Glutamatergic neuron (in vitro differentiated cells): ENCODE measurements at regions not wholly inside any gene's neighbourhood (a gene's known extent, or its start where the extent isn't known, plus 50 kb on each side); places are given as distances from the start of the nearest gene placed in this dataset.

Source experiments
- DNase-seq: peaks from one replicate; pipeline ENCODE4 v3.0.0; 2022
- H3K27ac Mint-ChIP-seq: one replicate; pipeline ENCODE4 v1.8.0; 2020; ENCODE audit warnings: mild to moderate bottlenecking, mixed read lengths, inconsistent platforms; ENCODE audit not compliant: unreplicated experiment
- H3K27me3 Mint-ChIP-seq: one replicate; pipeline ENCODE4 v1.8.0; 2020; ENCODE audit warnings: mild to moderate bottlenecking, moderate library complexity, mixed read lengths, inconsistent platforms; ENCODE audit not compliant: unreplicated experiment
- H3K36me3 Mint-ChIP-seq: one replicate; pipeline ENCODE4 v1.8.0; 2020; ENCODE audit warnings: mild to moderate bottlenecking, mixed read lengths, inconsistent platforms; ENCODE audit not compliant: unreplicated experiment
- H3K4me1 Mint-ChIP-seq: one replicate; pipeline ENCODE4 v1.8.0; 2020; ENCODE audit warnings: mild to moderate bottlenecking, low read depth, mixed read lengths, inconsistent platforms; ENCODE audit not compliant: unreplicated experiment
- H3K4me3 Mint-ChIP-seq: one replicate; pipeline ENCODE4 v1.8.0; 2020; ENCODE audit warnings: mild to moderate bottlenecking, mixed read lengths, inconsistent platforms; ENCODE audit not compliant: unreplicated experiment
- H3K9me3 Mint-ChIP-seq: one replicate; pipeline ENCODE4 v1.8.0; 2020; ENCODE audit warnings: mild to moderate bottlenecking, moderate library complexity, mixed read lengths, inconsistent platforms; ENCODE audit not compliant: unreplicated experiment
- CTCF ChIP-seq: fragments of 200-600 bp; sonication (generic); IDR thresholded peaks from one replicate; pipeline ENCODE4 v1.5.0; 2021; ENCODE audit not compliant: partially characterized antibody, unreplicated experiment

GRCh38 chr18:77804382-77804781, 554.7 kb downstream of the GALR1 start:
- DNase-seq: no peak
- Mint-ChIP-seq H3K9me3 (peaks cover 2% of the 10 kb centered on the region), H3K36me3 (no peaks in the 10 kb centered on the region), H3K27ac (no peak overlapping the region), H3K4me3 (no peak overlapping the region), H3K4me1 (no peaks in the 10 kb centered on the region), H3K27me3 (no peaks in the 10 kb centered on the region)
- TF ChIP-seq CTCF: no peak

- H3K4me3 Mint-ChIP-seq: no peak overlapping the region
- peaks cover 2% of the 10 kb centered on the region for H3K9me3 Mint-ChIP-seq
- H3K27ac Mint-ChIP-seq: no peak overlapping the region
- no peaks in the 10 kb centered on the region for H3K36me3 Mint-ChIP-seq
- no peaks in the 10 kb centered on the region for H3K4me1 Mint-ChIP-seq
- H3K27me3 Mint-ChIP-seq: no peaks in the 10 kb centered on the region
- TF ChIP-seq CTCF: no peak
- no peak for DNase-seq
These were observed 558.0 kb downstream of the GALR1 start for GRCh38 chr18:77807650-77808049.

- peaks cover 4% of the 10 kb centered on the region for H3K9me3 Mint-ChIP-seq
- no peaks in the 10 kb centered on the region for H3K27me3 Mint-ChIP-seq
- no peak overlapping the region for H3K4me3 Mint-ChIP-seq
- no peaks in the 10 kb centered on the region for H3K36me3 Mint-ChIP-seq
- no peak overlapping the region for H3K27ac Mint-ChIP-seq
- no peak for DNase-seq
- no peak for TF ChIP-seq CTCF
- no peaks in the 10 kb centered on the region for H3K4me1 Mint-ChIP-seq
These were observed 561.9 kb downstream of the GALR1 start for GRCh38 chr18:77811503-77811902.

GRCh38 chr18:77815666-77816338, 566.2 kb downstream of the GALR1 start:
- Mint-ChIP-seq H3K4me1 (no peaks in the 10 kb centered on the region), H3K36me3 (no peaks in the 10 kb centered on the region), H3K9me3 (peaks cover 7% of the 10 kb centered on the region), H3K4me3 (no peak overlapping the region), H3K27me3 (peaks cover 2% of the 10 kb centered on the region), H3K27ac (no peak overlapping the region)
- no peak for TF ChIP-seq CTCF
- DNase-seq: no peak

GRCh38 chr18:77818328-77818727, 568.7 kb downstream of the GALR1 start:
- no peak for TF ChIP-seq CTCF
- H3K4me1 Mint-ChIP-seq: no peaks in the 10 kb centered on the region
- H3K27ac Mint-ChIP-seq: no peak overlapping the region
- DNase-seq: no peak
- H3K36me3 Mint-ChIP-seq: no peaks in the 10 kb centered on the region
- H3K4me3 Mint-ChIP-seq: no peak overlapping the region
- peaks cover 2% of the 10 kb centered on the region for H3K27me3 Mint-ChIP-seq
- H3K9me3 Mint-ChIP-seq: peaks cover 9% of the 10 kb centered on the region
